ENCODE measurements at regions not wholly inside any gene's neighbourhood (a gene's known extent, or its start where the extent isn't known, plus 50 kb on each side); places are given as distances from the start of the nearest gene placed in this dataset.

DNA sequence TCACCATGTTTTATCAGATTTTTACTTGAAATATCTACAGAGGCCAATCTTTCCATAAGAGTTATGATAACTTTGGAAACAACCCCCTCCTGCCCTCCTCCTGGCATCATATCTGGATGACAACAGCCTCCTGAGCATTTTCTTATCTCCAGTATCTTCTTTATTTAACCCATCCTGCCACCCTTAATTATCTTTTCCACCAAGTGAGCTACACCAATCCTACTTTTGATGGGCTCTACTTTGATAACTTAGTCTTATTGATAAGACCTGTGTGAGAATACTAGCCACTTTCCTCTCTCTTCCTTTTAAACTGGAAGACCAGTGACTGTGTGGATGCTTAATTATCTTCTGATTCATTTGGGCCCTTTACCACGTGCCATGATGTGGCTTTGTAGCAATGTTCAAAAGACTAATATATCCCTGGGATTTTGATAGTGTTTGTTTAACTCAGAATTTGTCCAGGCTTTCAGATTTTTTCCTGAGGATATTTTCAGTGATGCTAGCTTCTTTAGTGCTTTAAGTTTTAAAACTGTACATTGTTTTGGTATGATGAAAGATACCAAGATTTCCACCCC lies 330.1 kb upstream of the GIMD1 start:
- Mint-ChIP-seq H3K27me3 (ENCODE audit: low read depth) (no peaks in the 10 kb centered on the region), H3K4me3 (no peak overlapping the region), H3K4me1 (no peaks in the 10 kb centered on the region), H3K9me3 (peaks cover 6 to 7% of the 10 kb centered on the region in 2 experiments), H3K36me3 (ENCODE audit: insufficient read depth in 1 of 3, low read depth in 3 of 3) (no peaks in the 10 kb centered on the region; a peak in 1 of 7 replicates), H3K27ac (no peak overlapping the region)
- Histone ChIP-seq H3K4ac (ENCODE audit: low read depth, low read length) (no peak overlapping the region), H4K5ac (ENCODE audit: insufficient read length, low read depth, low read length) (no peak overlapping the region), H3T11ph (ENCODE audit: low read length) (no peak overlapping the region), H2BK20ac (ENCODE audit: low read depth, low read length, poor library complexity, severe bottlenecking) (no peak overlapping the region), H3K9ac (ENCODE audit: extremely low read depth, insufficient read length, low read length) (no peak overlapping the region), H3K4me2 (ENCODE audit: insufficient read depth, insufficient read length, low read length) (no peak overlapping the region), H4K91ac (ENCODE audit: insufficient read length, low read depth, low read length) (no peak overlapping the region), H3K4me1 (ENCODE audit: insufficient read depth, low read length) (no peaks in the 10 kb centered on the region), H2BK12ac (ENCODE audit: insufficient read length, low read depth, low read length) (no peak overlapping the region), H2AFZ (ENCODE audit: low read length) (no peak overlapping the region), H3K9me3 (ENCODE audit: control insufficient read depth, low read depth, low read length) (no peaks in the 10 kb centered on the region), H2AK5ac (ENCODE audit: insufficient read length, low read length) (no peak overlapping the region), H3K79me1 (ENCODE audit: insufficient read depth, low read depth, low read length, poor library complexity, severe bottlenecking) (no peaks in the 10 kb centered on the region), H3K56ac (ENCODE audit: insufficient read length, low read depth, low read length) (no peak overlapping the region), H3K27ac (ENCODE audit: insufficient read length, low read depth, low read length) (no peak overlapping the region), H2BK5ac (ENCODE audit: insufficient read length, low read length) (no peak overlapping the region), H3K27me3 (ENCODE audit: insufficient read depth, low read length) (no peaks in the 10 kb centered on the region), H3K18ac (ENCODE audit: insufficient read length, low read depth, low read length) (no peak overlapping the region), H2BK15ac (ENCODE audit: low read depth, low read length) (no peak overlapping the region), H4K8ac (replicated peaks; ENCODE audit: insufficient read length, low read depth, low read length) (no peak overlapping the region), H3K23me2 (ENCODE audit: insufficient read length, low read depth, low read length, poor library complexity, severe bottlenecking) (no peaks in the 10 kb centered on the region), H2BK120ac (ENCODE audit: low read depth, low read length, poor library complexity, severe bottlenecking) (no peak overlapping the region), H3K23ac (ENCODE audit: insufficient read length, low read depth, low read length) (no peak overlapping the region), H3K14ac (ENCODE audit: insufficient read depth, low read length) (no peak overlapping the region), H4K20me1 (ENCODE audit: control insufficient read depth, insufficient read depth, insufficient read length) (no peaks in the 10 kb centered on the region), H3K79me2 (ENCODE audit: insufficient read depth, low read length) (no peaks in the 10 kb centered on the region)
- WGBS (ENCODE audit: extremely low coverage, insufficient read length, low lambda C conversion rate): no CpG with 5 or more reads among the region's 1 CpG
- no peak for DNase-seq
- TF ChIP-seq, protein P1, sequence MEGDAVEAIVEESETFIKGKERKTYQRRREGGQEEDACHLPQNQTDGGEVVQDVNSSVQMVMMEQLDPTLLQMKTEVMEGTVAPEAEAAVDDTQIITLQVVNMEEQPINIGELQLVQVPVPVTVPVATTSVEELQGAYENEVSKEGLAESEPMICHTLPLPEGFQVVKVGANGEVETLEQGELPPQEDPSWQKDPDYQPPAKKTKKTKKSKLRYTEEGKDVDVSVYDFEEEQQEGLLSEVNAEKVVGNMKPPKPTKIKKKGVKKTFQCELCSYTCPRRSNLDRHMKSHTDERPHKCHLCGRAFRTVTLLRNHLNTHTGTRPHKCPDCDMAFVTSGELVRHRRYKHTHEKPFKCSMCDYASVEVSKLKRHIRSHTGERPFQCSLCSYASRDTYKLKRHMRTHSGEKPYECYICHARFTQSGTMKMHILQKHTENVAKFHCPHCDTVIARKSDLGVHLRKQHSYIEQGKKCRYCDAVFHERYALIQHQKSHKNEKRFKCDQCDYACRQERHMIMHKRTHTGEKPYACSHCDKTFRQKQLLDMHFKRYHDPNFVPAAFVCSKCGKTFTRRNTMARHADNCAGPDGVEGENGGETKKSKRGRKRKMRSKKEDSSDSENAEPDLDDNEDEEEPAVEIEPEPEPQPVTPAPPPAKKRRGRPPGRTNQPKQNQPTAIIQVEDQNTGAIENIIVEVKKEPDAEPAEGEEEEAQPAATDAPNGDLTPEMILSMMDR (conservative IDR thresholded peaks at IDR 0.05): no peak

Data from H9 (cell line).